GM12864 (cell line): ENCODE measurements at regions not wholly inside any gene's neighbourhood (a gene's known extent, or its start where the extent isn't known, plus 50 kb on each side); places are given as distances from the start of the nearest gene placed in this dataset.

Experiments used
- DNase-seq: peaks from one replicate; pipeline ENCODE4 v3.0.0-alpha.2; 2011; ENCODE audit warnings: low read depth
- H3K4me3 ChIP-seq: 2 replicates; pipeline ENCODE4 v1.5.1; 2011; ENCODE audit warnings: mild to moderate bottlenecking, low read depth, low read length, control low read depth
- TF ChIP-seq, protein P1 (sequence below): IDR thresholded peaks from 2 replicates; pipeline ENCODE4 v1.5.1; 2011; ENCODE audit warnings: low read depth, mild to moderate bottlenecking, moderate library complexity, low read length, control low read depth, inconsistent platforms; ENCODE audit errors: missing control alignments

DNA sequence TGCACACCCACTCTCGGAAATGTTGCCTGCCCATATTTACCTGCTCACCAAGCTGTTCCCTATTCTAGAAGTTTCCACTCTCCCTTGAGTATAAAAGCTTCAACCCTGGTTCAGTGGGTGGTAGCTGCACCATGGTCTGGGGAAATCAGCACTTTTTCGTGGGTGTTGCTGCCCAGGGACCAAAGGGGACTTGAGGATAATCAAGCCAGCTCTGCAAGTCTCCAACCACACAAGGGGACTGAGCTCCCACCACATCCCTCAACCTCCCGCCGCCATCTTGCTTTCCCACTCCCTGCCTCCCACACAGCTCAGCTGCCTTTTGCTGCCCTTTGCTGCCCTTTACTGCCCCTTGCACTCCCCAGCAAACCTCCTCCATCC, 210.0 kb downstream of the AUH start:
- DNase-seq: no peak
- TF ChIP-seq, protein P1, sequence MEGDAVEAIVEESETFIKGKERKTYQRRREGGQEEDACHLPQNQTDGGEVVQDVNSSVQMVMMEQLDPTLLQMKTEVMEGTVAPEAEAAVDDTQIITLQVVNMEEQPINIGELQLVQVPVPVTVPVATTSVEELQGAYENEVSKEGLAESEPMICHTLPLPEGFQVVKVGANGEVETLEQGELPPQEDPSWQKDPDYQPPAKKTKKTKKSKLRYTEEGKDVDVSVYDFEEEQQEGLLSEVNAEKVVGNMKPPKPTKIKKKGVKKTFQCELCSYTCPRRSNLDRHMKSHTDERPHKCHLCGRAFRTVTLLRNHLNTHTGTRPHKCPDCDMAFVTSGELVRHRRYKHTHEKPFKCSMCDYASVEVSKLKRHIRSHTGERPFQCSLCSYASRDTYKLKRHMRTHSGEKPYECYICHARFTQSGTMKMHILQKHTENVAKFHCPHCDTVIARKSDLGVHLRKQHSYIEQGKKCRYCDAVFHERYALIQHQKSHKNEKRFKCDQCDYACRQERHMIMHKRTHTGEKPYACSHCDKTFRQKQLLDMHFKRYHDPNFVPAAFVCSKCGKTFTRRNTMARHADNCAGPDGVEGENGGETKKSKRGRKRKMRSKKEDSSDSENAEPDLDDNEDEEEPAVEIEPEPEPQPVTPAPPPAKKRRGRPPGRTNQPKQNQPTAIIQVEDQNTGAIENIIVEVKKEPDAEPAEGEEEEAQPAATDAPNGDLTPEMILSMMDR: no peak
- no peak overlapping the region for H3K4me3 ChIP-seq

DNA sequence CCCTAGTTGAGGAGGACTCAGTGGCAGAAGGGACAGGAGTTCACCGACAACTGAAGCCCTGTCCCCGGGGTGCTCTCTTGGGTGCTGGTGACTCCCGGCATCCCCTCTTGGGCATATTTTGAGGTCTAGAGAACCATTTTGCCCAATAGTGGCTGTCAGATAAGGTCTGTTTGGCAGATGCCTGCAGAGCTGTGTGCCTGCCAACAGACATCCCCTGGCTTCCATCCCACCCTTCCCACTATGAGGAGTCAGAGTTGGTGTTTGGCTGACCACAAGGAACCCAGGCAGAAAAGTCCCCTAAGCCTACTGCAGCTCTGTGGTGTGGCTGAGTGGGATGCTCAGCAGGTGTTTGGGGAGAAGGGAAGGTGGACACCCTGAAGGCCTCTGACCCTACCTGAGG, 207.0 kb downstream of the AUH start:
- TF ChIP-seq, protein P1: no peak
- H3K4me3 ChIP-seq: no peak overlapping the region
- DNase-seq: no peak

DNA sequence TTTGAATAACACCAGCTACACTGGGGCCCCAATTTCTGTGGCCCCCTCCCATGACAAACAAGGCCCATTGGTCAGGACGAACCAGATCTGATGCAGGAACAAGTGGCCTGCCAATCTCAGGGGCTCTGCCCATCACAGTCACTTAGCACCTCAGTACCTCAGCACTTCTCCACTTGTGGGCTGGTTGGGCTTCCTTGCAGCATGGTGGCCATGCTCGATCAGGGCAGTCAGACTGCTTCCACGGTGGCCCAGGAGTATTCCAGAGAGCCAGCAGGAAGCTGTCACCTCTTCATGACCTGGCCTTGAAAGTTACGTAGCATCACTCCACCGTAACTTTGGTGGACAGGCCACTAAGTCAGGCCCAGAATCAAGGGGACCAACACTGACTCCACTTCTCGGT, 206.5 kb downstream of the AUH start:
- DNase-seq: no peak
- H3K4me3 ChIP-seq: no peak overlapping the region
- TF ChIP-seq, protein P1: no peak

DNA sequence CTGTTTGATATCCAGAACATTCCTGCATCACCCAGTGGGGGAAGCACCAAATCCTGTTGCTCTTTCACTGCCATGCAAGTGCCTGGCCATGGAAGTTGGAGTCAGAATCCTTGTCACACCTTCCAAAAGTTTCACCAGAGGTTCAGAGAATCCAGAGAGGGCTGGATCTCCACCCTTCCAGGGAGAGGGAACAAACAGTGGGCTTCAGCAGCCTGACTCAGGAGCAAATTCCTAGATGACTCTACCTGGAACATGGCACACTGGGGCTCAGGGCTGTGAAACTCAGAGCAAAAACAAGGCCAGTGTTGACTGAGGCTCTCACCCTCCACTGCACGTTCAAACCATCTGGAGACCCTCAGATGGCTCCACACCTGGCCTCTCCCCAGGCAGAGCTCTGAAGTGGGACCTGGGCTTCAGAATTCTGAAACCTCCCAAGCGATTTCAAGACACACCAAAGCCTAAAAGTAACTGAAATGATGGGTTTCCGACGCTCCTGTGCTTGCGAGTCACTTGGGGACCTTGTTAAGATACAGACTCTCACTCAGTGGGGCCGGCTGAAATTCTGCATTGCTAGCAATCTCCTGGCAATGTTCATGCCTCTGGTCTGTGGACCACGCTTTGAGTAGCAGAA, 205.9 kb downstream of the AUH start:
- TF ChIP-seq, protein P1: no peak

DNA sequence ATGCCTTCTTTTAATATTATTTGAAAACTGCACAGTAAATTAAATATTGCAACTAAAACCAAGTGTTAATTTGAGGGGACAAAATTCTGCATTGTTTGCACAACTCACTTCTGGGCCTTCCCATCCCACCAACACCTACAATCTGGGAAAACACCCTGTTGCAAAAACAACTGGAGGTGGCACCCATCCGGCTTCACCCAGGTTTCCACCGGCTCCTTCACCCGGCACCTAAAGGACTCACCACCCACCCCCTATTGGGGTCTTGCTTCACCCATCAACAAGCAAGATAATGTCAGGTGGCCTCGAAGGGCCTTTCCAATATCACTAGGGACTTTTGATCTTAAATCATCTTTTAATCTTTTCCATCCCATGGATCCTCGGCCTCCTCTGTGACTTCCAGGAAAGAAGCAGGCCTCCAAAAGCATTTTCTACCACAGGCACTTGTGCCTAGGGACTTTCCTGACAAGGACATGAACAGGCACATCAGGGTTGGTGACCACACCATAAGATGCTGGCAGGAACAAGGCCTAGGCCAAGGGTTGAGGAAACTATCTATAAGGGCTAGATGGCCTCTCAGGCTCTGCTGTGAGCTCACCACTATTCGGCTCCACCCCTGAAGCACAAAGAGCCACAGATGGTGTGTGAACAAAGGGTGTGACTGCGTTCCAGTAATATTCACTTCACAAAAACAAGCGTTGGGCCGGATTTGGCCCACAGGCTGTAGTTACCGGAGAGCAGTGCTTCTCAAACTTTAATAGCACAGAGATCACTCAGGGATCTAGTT, 205.1 kb downstream of the AUH start:
- no peak overlapping the region for H3K4me3 ChIP-seq
- no peak for DNase-seq
- TF ChIP-seq, protein P1: no peak

More for the DNA sequence above, 205.9 kb downstream of the AUH start:
- no peak overlapping the region for H3K4me3 ChIP-seq
- no peak for DNase-seq

DNA sequence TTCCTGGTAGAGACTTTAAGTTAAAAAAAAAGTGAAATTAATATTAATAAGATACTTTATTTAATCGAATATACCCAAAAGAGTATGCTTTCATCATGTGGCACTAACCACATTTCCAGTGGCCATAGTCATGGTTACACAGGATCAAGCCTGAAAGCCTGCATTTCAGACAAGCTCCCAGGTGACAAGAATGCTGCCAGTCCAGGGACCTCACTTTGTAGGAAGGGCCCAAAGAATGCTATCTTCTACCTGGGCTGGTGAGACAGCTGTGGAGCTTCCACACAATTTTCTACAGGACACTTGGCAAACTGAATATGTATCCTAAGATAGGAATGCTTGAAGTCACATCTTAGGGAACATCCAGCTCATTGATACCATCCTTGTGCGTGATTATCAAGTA, 203.8 kb downstream of the AUH start:
- no peak overlapping the region for H3K4me3 ChIP-seq
- TF ChIP-seq, protein P1: no peak
- no peak for DNase-seq
